IPS DF 6.9 (cell line): ENCODE measurements at regions not wholly inside any gene's neighbourhood (a gene's known extent, or its start where the extent isn't known, plus 50 kb on each side); places are given as distances from the start of the nearest gene placed in this dataset.

Experiments used
- DNase-seq: peaks from one replicate; pipeline ENCODE4 v3.0.0-alpha.2; 2013; ENCODE audit warnings: low read depth, low spot score
- H3K27ac ChIP-seq: one replicate; pipeline ENCODE4 v1.5.1; 2013; ENCODE audit warnings: low read length, control low read depth
- H3K27me3 ChIP-seq: 2 replicates; pipeline ENCODE4 v1.6.1; 2013; ENCODE audit warnings: mild to moderate bottlenecking, low read length; ENCODE audit not compliant: control insufficient read depth, insufficient read depth
- H3K36me3 ChIP-seq: 2 replicates; pipeline ENCODE4 v1.6.1; 2013; ENCODE audit warnings: low read length; ENCODE audit not compliant: control insufficient read depth, insufficient read depth
- H3K4me1 ChIP-seq: 2 replicates; pipeline ENCODE4 v1.6.1; 2013; ENCODE audit warnings: low read length; ENCODE audit not compliant: control insufficient read depth, insufficient read depth
- H3K4me3 ChIP-seq: 2 replicates; pipeline ENCODE4 v1.5.1; 2013; ENCODE audit warnings: mild to moderate bottlenecking, low read length
- H3K9me3 ChIP-seq: 2 replicates; pipeline ENCODE4 v1.6.1; 2013; ENCODE audit warnings: low read length, inconsistent platforms; ENCODE audit not compliant: control insufficient read depth, insufficient read depth
- WGBS: extraction: QIAGEN DNeasy Blood & Tissue Kit; methylation state at CpG from one replicate; pipeline ENCODE4 v1.1.7; 2013; ENCODE audit warnings: mixed read lengths, missing lambda C conversion rate; ENCODE audit not compliant: insufficient read length, insufficient coverage; 5-methylcytosine and 5-hydroxymethylcytosine counted together

DNA sequence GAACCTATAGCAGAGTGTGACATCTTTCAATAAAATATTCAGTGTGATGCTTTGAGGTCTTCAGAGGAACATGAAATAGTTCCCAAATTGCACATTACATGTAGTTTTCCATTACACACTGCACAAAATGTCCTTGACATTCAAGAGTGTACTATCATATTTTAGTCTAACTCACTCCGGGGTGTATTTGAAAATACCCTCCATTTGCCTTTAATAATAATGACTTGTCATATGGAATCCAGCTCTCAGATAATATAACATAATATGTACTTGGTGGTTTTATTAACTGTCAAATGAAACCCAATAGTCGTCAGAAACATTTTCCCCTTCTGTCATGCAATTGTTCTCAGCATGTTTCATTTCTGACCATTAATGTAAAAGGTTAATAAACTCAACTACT lies 176.7 kb upstream of the CDH19 start:
- no peaks in the 10 kb centered on the region for H3K9me3 ChIP-seq
- no peak overlapping the region for H3K27ac ChIP-seq
- no peaks in the 10 kb centered on the region for H3K27me3 ChIP-seq
- no peaks in the 10 kb centered on the region for H3K4me1 ChIP-seq
- no CpG with 5 or more reads among the region's 2 CpGs for WGBS
- DNase-seq: no peak
- no peaks in the 10 kb centered on the region for H3K36me3 ChIP-seq
- H3K4me3 ChIP-seq: no peak overlapping the region

DNA sequence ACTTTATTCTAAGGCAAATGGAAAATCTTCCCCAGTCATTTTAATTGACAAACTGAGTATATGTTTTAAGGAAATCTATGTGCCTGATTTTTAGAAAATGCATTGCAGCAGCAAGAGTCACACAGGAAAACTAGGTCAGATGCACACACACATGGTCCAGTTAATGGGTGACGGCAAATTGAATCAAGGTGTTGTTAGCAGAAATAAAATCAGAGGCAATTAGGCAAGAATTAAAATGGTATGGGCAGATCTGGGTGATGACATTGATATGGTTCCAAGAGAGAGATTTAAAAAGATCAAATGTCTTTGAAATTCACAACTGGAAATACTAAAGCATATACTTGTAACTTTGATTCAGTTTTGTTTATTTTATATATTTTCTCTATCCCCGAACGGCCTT lies 174.2 kb upstream of the CDH19 start:
- DNase-seq: no peak
- Histone ChIP-seq H3K4me1 (no peaks in the 10 kb centered on the region), H3K4me3 (no peak overlapping the region), H3K27ac (no peak overlapping the region), H3K27me3 (no peaks in the 10 kb centered on the region), H3K36me3 (no peaks in the 10 kb centered on the region), H3K9me3 (no peaks in the 10 kb centered on the region)
- no CpG with 5 or more reads among the region's 3 CpGs for WGBS

- Histone ChIP-seq H3K9me3 (no peaks in the 10 kb centered on the region), H3K27me3 (no peaks in the 10 kb centered on the region), H3K36me3 (no peaks in the 10 kb centered on the region), H3K27ac (no peak overlapping the region), H3K4me1 (no peaks in the 10 kb centered on the region), H3K4me3 (no peak overlapping the region)
- no peak for DNase-seq
- no CpG with 5 or more reads among the region's 4 CpGs for WGBS
These were observed 165.5 kb upstream of the CDH19 start for GRCh38 chr18:66769375-66769774.

DNA sequence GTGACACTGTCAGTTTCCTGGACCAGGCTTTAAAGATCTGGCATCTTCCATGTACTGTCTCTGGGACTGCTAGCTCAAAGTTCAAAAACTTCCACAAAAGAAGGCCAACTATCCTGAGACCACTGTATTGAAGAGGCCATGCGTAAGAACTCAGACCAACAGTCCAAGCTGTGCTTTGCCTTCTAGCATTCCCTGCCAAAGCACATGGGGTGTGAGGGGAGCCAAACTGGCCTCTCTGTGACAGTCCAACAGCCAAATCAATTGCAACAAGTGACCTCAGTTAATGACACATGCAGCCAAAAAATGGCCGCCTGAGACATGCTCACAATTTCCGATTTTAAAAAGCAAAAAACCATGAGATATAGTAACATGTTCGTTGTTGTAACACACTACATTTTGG lies 160.3 kb upstream of the CDH19 start:
- WGBS: no CpG with 5 or more reads among the region's 4 CpGs
- Histone ChIP-seq H3K4me1 (no peaks in the 10 kb centered on the region), H3K4me3 (no peak overlapping the region), H3K36me3 (no peaks in the 10 kb centered on the region), H3K27me3 (no peaks in the 10 kb centered on the region), H3K9me3 (no peaks in the 10 kb centered on the region), H3K27ac (no peak overlapping the region)
- no peak for DNase-seq

- WGBS: no CpG with 5 or more reads among the region's 4 CpGs
- no peak for DNase-seq
- H3K9me3 ChIP-seq: no peaks in the 10 kb centered on the region
- H3K27me3 ChIP-seq: no peaks in the 10 kb centered on the region
- H3K4me3 ChIP-seq: no peak overlapping the region
- H3K36me3 ChIP-seq: no peaks in the 10 kb centered on the region
- H3K4me1 ChIP-seq: 0 out of 2 replicates have a peak, but pooled peaks cover 2% of the 10 kb centered on the region
- H3K27ac ChIP-seq: no peak overlapping the region
These were observed 157.3 kb upstream of the CDH19 start for GRCh38 chr18:66761166-66761565.

GRCh38 chr18:66760559-66760958 lies 156.7 kb upstream of the CDH19 start:
- Histone ChIP-seq H3K4me1 (0 out of 2 replicates have a peak, but pooled peaks cover 2% of the 10 kb centered on the region), H3K36me3 (no peaks in the 10 kb centered on the region), H3K9me3 (no peaks in the 10 kb centered on the region), H3K4me3 (no peak overlapping the region), H3K27me3 (no peaks in the 10 kb centered on the region), H3K27ac (no peak overlapping the region)
- no peak for DNase-seq
- WGBS: no CpG with 5 or more reads among the region's 4 CpGs

GRCh38 chr18:66759050-66759828 lies 155.3 kb upstream of the CDH19 start:
- Histone ChIP-seq H3K36me3 (no peaks in the 10 kb centered on the region), H3K27ac (no peak overlapping the region), H3K4me1 (0 out of 2 replicates have a peak, but pooled peaks cover 2% of the 10 kb centered on the region), H3K4me3 (no peak overlapping the region), H3K9me3 (no peaks in the 10 kb centered on the region), H3K27me3 (no peaks in the 10 kb centered on the region)
- DNase-seq: no peak
- no CpG with 5 or more reads among the region's 6 CpGs for WGBS

- H3K27ac ChIP-seq: no peak overlapping the region
- no peaks in the 10 kb centered on the region for H3K27me3 ChIP-seq
- H3K36me3 ChIP-seq: no peaks in the 10 kb centered on the region
- 100% methylated on average over 1 of the region's 4 CpGs for WGBS
- 0 out of 2 replicates have a peak, but pooled peaks cover 2% of the 10 kb centered on the region for H3K4me1 ChIP-seq
- H3K4me3 ChIP-seq: no peak overlapping the region
- H3K9me3 ChIP-seq: no peaks in the 10 kb centered on the region
- DNase-seq: no peak
These were observed 154.1 kb upstream of the CDH19 start for GRCh38 chr18:66757946-66758345.

- Histone ChIP-seq H3K27ac (no peak overlapping the region), H3K4me1 (0 out of 2 replicates have a peak, but pooled peaks cover 3% of the 10 kb centered on the region), H3K9me3 (no peaks in the 10 kb centered on the region; the same call in 1 of the 2 replicates), H3K27me3 (no peaks in the 10 kb centered on the region), H3K36me3 (no peaks in the 10 kb centered on the region), H3K4me3 (no peak overlapping the region)
- no peak for DNase-seq
- no CpG with 5 or more reads among the region's 1 CpG for WGBS
These were observed 150.4 kb upstream of the CDH19 start for GRCh38 chr18:66754335-66754734.

DNA sequence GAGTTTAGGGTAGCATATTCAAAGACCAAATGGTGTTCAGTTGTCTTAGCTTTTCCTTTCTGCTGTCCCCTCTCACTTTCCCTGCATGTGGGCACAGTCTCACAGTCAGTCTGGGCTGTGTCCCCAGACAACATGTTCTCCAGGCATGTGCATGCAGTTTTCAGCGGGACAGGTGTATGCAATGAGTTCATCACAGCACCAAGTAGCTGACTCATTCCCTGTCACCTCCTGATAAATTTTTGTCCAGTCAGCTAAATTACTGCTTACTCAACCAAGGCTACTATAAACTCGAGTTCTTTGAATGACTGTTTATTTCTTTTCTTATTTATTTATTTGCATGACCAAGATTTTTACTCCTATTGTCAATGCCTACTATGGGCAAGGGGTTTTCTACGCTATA lies 148.8 kb upstream of the CDH19 start:
- WGBS: no CpG with 5 or more reads among the region's 3 CpGs
- Histone ChIP-seq H3K27ac (no peak overlapping the region), H3K27me3 (no peaks in the 10 kb centered on the region), H3K9me3 (no peaks in the 10 kb centered on the region; the same call in 1 of the 2 replicates), H3K4me3 (no peak overlapping the region), H3K36me3 (no peaks in the 10 kb centered on the region), H3K4me1 (0 out of 2 replicates have a peak, but pooled peaks cover 1% of the 10 kb centered on the region)
- DNase-seq: no peak

GRCh38 chr18:66749481-66750035 lies 145.7 kb upstream of the CDH19 start:
- Histone ChIP-seq H3K27ac (no peak overlapping the region), H3K9me3 (no peaks in the 10 kb centered on the region; the same call in 1 of the 2 replicates), H3K4me1 (0 out of 2 replicates have a peak, but pooled peaks cover 1% of the 10 kb centered on the region), H3K36me3 (no peaks in the 10 kb centered on the region), H3K27me3 (no peaks in the 10 kb centered on the region), H3K4me3 (no peak overlapping the region)
- DNase-seq: no peak
